ENCODE measurements at regions not wholly inside any gene's neighbourhood (a gene's known extent, or its start where the extent isn't known, plus 50 kb on each side); places are given as distances from the start of the nearest gene placed in this dataset.

DNA sequence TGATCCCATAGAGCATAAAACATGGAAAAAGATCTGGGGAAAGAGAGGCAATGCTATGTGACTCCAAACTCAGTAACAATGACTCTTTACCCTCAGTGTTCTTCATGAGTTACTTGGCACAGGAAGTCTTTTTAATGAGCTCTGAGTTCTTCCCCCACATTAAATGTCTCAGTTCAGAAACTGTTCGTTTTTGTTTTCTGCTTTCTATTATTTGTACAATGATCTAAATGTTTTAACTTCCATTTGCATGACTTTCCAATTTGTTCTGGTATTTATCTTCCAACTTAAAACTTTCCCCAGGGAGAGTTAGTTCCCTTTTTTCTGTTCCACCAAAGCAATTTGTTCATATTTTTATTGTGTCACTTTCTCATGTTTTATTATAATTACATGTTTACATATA is 177.0 kb upstream of the ZBTB20 start:
- peaks cover 7% of the 10 kb centered on the region for H3K36me3 Mint-ChIP-seq
- ATAC-seq, result no peak

GRCh38 chr3:115325539-115325938 is 178.5 kb upstream of the ZBTB20 start:
- H3K9me3 Mint-ChIP-seq, result peaks cover 11% of the 10 kb centered on the region
- no peak for DNase-seq (ENCODE audit: low spot score)
- H3K27me3 Mint-ChIP-seq, result peaks cover 2 to 8% of the 10 kb centered on the region in 2 donors
- no peak overlapping the region for H3K4me3 Mint-ChIP-seq
- peaks cover 7% of the 10 kb centered on the region for H3K36me3 Mint-ChIP-seq
- ATAC-seq, result no peak
- H3K27ac Mint-ChIP-seq, result no peak overlapping the region
- H3K4me1 Mint-ChIP-seq (ENCODE audit: low read depth in 2 of 2), result no peaks in the 10 kb centered on the region

More for the DNA sequence above, 177.0 kb upstream of the ZBTB20 start:
- Mint-ChIP-seq H3K9me3 (peaks cover 11% of the 10 kb centered on the region), H3K27me3 (peaks cover 2 to 8% of the 10 kb centered on the region in 2 donors), H3K4me1 (ENCODE audit: low read depth in 2 of 2) (no peaks in the 10 kb centered on the region), H3K4me3 (no peak overlapping the region), H3K27ac (no peak overlapping the region)
- DNase-seq (ENCODE audit: low spot score), result no peak

GRCh38 chr3:115330430-115330829 is 183.3 kb upstream of the ZBTB20 start:
- no peak overlapping the region for H3K27ac Mint-ChIP-seq
- no peaks in the 10 kb centered on the region for H3K4me1 Mint-ChIP-seq (ENCODE audit: low read depth in 2 of 2)
- peaks cover 3% of the 10 kb centered on the region for H3K36me3 Mint-ChIP-seq
- DNase-seq (ENCODE audit: low spot score), result no peak
- no peak overlapping the region for H3K4me3 Mint-ChIP-seq
- peaks cover 6% of the 10 kb centered on the region for H3K9me3 Mint-ChIP-seq
- no peak for ATAC-seq
- peaks cover 0 to 3% of the 10 kb centered on the region in 2 donors for H3K27me3 Mint-ChIP-seq

- H3K4me1 Mint-ChIP-seq (ENCODE audit: low read depth in 2 of 2), result no peaks in the 10 kb centered on the region
- no peak for ATAC-seq
- no peak overlapping the region for H3K27ac Mint-ChIP-seq
Measured at GRCh38 chr3:115332998-115333397, 185.9 kb upstream of the ZBTB20 start.

GRCh38 chr3:115336836-115337235 is 189.7 kb upstream of the ZBTB20 start:
- no peak overlapping the region for H3K4me3 Mint-ChIP-seq
- no peak overlapping the region for H3K27ac Mint-ChIP-seq
- H3K36me3 Mint-ChIP-seq, result no peaks in the 10 kb centered on the region
- no peaks in the 10 kb centered on the region for H3K4me1 Mint-ChIP-seq (ENCODE audit: low read depth in 2 of 2)
- peaks cover 5% of the 10 kb centered on the region for H3K9me3 Mint-ChIP-seq
- no peak for ATAC-seq
- H3K27me3 Mint-ChIP-seq, result no peaks in the 10 kb centered on the region
- DNase-seq (ENCODE audit: low spot score), result no peak

More at GRCh38 chr3:115332998-115333397, 185.9 kb upstream of the ZBTB20 start:
- DNase-seq (ENCODE audit: low spot score), result no peak
- no peaks in the 10 kb centered on the region for H3K36me3 Mint-ChIP-seq
- H3K9me3 Mint-ChIP-seq, result peaks cover 5% of the 10 kb centered on the region
- H3K4me3 Mint-ChIP-seq, result no peak overlapping the region
- no peaks in the 10 kb centered on the region for H3K27me3 Mint-ChIP-seq

DNA sequence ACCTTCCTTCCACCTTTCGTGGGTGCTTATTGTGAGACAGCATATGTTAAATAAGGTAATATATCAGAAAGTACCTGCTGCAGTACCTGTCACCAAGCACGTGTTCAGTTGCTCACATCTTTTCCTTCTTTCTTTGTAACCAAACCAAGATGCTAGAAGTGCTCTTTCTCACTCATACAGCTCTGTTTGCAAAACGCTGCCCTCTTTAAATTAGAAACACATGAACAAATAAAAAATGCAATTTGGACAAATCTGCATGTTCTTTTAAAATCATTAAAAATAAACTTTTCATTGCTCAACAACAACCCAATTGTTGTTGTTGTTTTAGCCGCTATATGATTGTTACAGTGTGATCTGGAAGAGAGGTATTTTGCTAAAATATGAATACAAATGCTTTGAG is 193.5 kb upstream of the ZBTB20 start:
- DNase-seq (ENCODE audit: low spot score) (no peak), ATAC-seq (no peak)
- H3K4me3 Mint-ChIP-seq, result no peak overlapping the region
- no peaks in the 10 kb centered on the region for H3K9me3 Mint-ChIP-seq
- H3K4me1 Mint-ChIP-seq (ENCODE audit: low read depth in 2 of 2), result no peaks in the 10 kb centered on the region
- no peaks in the 10 kb centered on the region for H3K36me3 Mint-ChIP-seq
- no peak overlapping the region for H3K27ac Mint-ChIP-seq
- H3K27me3 Mint-ChIP-seq, result peaks cover 0 to 4% of the 10 kb centered on the region in 2 donors

GRCh38 chr3:115341208-115341607 is 194.1 kb upstream of the ZBTB20 start:
- DNase-seq (ENCODE audit: low spot score), result no peak
- peak in 1 of 2 donors; percentile 58 for ATAC-seq
- Mint-ChIP-seq H3K27me3 (peaks cover 0 to 5% of the 10 kb centered on the region in 2 donors), H3K4me3 (no peak overlapping the region), H3K36me3 (no peaks in the 10 kb centered on the region), H3K4me1 (ENCODE audit: low read depth in 2 of 2) (no peaks in the 10 kb centered on the region), H3K9me3 (no peaks in the 10 kb centered on the region), H3K27ac (no peak overlapping the region)

- Mint-ChIP-seq H3K4me3 (no peak overlapping the region), H3K27ac (no peak overlapping the region), H3K36me3 (no peaks in the 10 kb centered on the region), H3K27me3 (peaks cover 0 to 5% of the 10 kb centered on the region in 2 donors), H3K4me1 (ENCODE audit: low read depth in 2 of 2) (no peaks in the 10 kb centered on the region), H3K9me3 (no peaks in the 10 kb centered on the region)
- ATAC-seq, result no peak
- no peak for DNase-seq (ENCODE audit: low spot score)
Measured at GRCh38 chr3:115347737-115348136, 200.6 kb upstream of the ZBTB20 start.

GRCh38 chr3:115348412-115348811 is 201.3 kb upstream of the ZBTB20 start:
- Mint-ChIP-seq H3K9me3 (no peaks in the 10 kb centered on the region), H3K27ac (no peak overlapping the region), H3K27me3 (peaks cover 0 to 11% of the 10 kb centered on the region in 2 donors), H3K4me3 (no peak overlapping the region), H3K4me1 (ENCODE audit: low read depth in 2 of 2) (no peaks in the 10 kb centered on the region), H3K36me3 (no peaks in the 10 kb centered on the region)
- ATAC-seq, result no peak
- DNase-seq (ENCODE audit: low spot score), result no peak

DNA sequence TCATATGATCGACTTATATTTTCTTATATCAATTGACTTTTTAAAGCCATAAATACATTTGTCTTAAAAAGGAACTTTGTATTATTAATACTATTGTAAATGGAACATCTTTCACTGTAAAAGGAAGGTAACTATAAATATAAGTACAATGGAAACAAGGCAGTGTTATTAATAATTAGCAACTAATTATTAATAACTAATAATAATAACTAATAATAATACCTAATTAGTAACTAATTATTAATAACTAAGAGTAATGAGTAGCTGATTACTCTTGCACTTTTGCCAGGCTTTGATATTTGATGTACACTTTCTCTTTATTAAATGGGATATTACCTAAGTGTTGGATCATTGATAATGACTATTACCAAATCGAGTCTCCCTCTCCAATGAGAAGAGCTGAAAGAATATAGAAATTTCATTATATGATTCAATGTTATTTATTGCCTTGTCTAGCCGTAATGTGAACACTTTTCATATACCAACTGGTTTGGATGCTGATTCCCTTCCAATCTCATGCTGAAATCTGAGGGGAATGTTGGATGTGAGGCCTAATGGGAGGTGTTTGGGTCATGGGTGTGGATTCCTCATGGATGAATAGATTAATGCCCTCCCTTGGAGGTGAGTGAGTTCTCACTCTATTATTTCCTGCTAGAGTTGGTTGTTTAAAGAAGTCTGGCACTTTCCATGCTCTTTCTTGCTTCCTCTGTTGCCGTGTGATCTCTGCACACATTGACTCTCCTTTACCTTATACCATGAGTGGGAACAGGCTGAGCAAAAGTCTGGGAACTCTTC is 202.1 kb upstream of the ZBTB20 start:
- H3K36me3 Mint-ChIP-seq, result no peaks in the 10 kb centered on the region

GRCh38 chr3:115350606-115351005 is 203.5 kb upstream of the ZBTB20 start:
- H3K27ac Mint-ChIP-seq, result no peak overlapping the region
- peaks cover 0 to 8% of the 10 kb centered on the region in 2 donors for H3K27me3 Mint-ChIP-seq
- H3K9me3 Mint-ChIP-seq, result peaks cover 5% of the 10 kb centered on the region
- ATAC-seq (no peak), DNase-seq (ENCODE audit: low spot score) (no peak)
- no peaks in the 10 kb centered on the region for H3K36me3 Mint-ChIP-seq
- H3K4me1 Mint-ChIP-seq (ENCODE audit: low read depth in 2 of 2), result no peaks in the 10 kb centered on the region
- no peak overlapping the region for H3K4me3 Mint-ChIP-seq

More for the DNA sequence above, 202.1 kb upstream of the ZBTB20 start:
- Mint-ChIP-seq H3K4me1 (ENCODE audit: low read depth in 2 of 2) (no peaks in the 10 kb centered on the region), H3K4me3 (no peak overlapping the region), H3K27me3 (peaks cover 0 to 12% of the 10 kb centered on the region in 2 donors), H3K27ac (no peak overlapping the region), H3K9me3 (no peaks in the 10 kb centered on the region)
- no peak for ATAC-seq
- DNase-seq (ENCODE audit: low spot score), result no peak

DNA sequence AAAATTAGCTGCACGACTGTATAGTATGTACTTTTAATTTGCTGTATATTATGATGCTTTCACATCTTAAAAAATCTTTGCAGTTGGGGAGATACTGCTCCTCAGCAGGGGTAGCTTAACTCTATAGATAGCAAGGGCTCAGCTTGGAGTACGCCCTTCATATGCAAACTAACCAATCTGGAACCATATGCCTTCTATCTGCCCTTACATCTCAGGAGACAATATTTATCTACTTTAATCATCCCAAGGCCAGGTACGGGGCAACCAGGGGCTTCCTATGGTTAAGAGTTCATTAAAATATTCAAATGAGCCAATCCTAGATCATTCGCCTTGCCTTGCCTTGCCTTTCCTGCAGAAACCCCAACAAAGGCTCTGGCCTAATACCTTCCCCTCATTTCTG is 204.1 kb upstream of the ZBTB20 start:
- DNase-seq (ENCODE audit: low spot score) (no peak), ATAC-seq (no peak)
- Mint-ChIP-seq H3K4me3 (no peak overlapping the region), H3K9me3 (peaks cover 5% of the 10 kb centered on the region), H3K4me1 (ENCODE audit: low read depth in 2 of 2) (no peaks in the 10 kb centered on the region), H3K27me3 (peaks cover 0 to 7% of the 10 kb centered on the region in 2 donors), H3K36me3 (no peaks in the 10 kb centered on the region), H3K27ac (no peak overlapping the region)

- no peak for DNase-seq (ENCODE audit: low spot score)
- no peak for ATAC-seq
- no peak overlapping the region for H3K4me3 Mint-ChIP-seq
- peaks cover 0 to 7% of the 10 kb centered on the region in 2 donors for H3K27me3 Mint-ChIP-seq
- H3K36me3 Mint-ChIP-seq, result no peaks in the 10 kb centered on the region
- peaks cover 5% of the 10 kb centered on the region for H3K9me3 Mint-ChIP-seq
- H3K27ac Mint-ChIP-seq, result no peak overlapping the region
- no peaks in the 10 kb centered on the region for H3K4me1 Mint-ChIP-seq (ENCODE audit: low read depth in 2 of 2)
Measured at GRCh38 chr3:115354010-115354409, 206.9 kb upstream of the ZBTB20 start.

DNA sequence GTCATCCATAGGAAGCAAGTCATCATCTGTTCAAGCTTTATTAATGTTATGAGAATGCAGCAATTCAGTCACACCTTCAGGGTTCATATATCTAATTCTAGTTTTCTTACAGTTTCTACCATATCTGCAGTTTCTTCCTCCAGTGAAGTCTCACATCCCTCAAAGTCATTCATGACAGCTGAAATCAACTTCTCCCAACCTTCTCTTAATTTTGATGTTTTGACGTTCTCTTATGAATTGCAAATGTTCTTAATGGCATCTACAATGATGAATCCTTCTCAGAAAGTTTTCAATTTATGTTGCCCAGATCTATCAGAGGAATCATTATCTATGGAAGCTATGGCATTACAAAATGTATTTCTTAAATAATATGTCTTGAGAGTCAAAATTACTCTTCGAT is 210.4 kb upstream of the ZBTB20 start:
- Mint-ChIP-seq H3K4me1 (ENCODE audit: low read depth in 2 of 2) (peaks cover 4 to 7% of the 10 kb centered on the region in 2 donors), H3K27ac (no peak overlapping the region), H3K36me3 (no peaks in the 10 kb centered on the region), H3K27me3 (peaks cover 0 to 7% of the 10 kb centered on the region in 2 donors), H3K4me3 (no peak overlapping the region), H3K9me3 (peaks cover 12% of the 10 kb centered on the region)
- no peak for ATAC-seq
- DNase-seq (ENCODE audit: low spot score), result no peak

All from natural killer cell treated with Interleukin-12 subunit alpha and Interleukin-12 subunit beta and Interleukin-15 and Interleukin-18, amount 100 ng/mL, for 72 hours (primary cell).